ENCODE measurements at regions not wholly inside any gene's neighbourhood (a gene's known extent, or its start where the extent isn't known, plus 50 kb on each side); places are given as distances from the start of the nearest gene placed in this dataset.
"Not testable (repeated sequence)": the region's sequence is repeated elsewhere in the genome, so short reads cannot be mapped to it uniquely, and the experiment has no call there.

DNA sequence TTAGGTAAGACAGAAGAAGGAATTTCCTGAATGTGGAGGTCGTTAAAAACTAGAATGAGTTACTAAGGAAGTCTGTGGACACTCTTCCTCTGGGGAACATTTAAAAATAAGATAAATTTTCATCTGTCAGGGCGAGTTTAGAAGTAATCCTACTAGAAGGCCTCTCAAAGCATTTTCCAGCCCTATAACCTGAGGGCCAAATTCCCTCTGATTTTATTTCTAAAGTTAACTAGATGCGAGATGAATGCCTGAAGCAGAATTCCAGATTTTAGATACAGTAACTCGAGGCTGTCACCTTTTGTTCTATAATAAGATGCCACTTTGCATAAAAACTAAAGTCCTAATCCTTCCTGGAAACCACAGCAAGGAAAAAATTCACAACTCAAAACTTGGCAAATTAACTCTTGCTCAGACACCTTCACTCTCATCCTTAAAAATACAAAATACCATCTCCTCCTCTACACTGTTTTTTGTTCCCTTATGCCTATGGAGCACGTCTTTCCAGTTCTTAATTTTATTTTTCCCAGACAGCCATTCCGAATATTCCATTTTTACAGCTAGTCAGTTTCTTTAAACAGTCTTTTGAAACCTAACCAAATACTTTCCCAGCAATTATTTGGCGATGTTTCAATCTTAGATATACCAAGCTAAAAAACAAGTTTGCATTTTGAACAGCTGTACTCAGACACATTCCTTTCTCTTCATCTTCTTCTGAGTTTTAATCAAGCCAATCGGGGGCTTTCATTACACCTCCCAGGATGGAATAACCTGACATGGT, 420.7 kb upstream of the NFE2L3 start:
- H3K27me3 ChIP-seq (ENCODE audit: control insufficient read depth in 3 of 3, insufficient read depth in 3 of 3, low read length in 3 of 3): no peaks in the 10 kb centered on the region
- peak overlapping the region in 1 of 3 donors; percentile 45 for H3K9ac ChIP-seq (ENCODE audit: low read depth in 1 of 3, low read length in 3 of 3)
- H3K27ac ChIP-seq (ENCODE audit: low read depth, low read length): peak overlapping the region; percentile 13
- H3K4me1 ChIP-seq (ENCODE audit: control insufficient read depth in 3 of 3, insufficient read depth in 3 of 3, low read length in 3 of 3): peaks cover 4 to 16% (median 11%) of the 10 kb centered on the region in 3 donors
- H3K36me3 ChIP-seq (ENCODE audit: control insufficient read depth in 3 of 3, insufficient read depth in 3 of 3, low read length in 3 of 3): no peaks in the 10 kb centered on the region
- no peak overlapping the region for H3K4me3 ChIP-seq (ENCODE audit: low read length in 3 of 3)
- no peaks in the 10 kb centered on the region for H3K9me3 ChIP-seq (ENCODE audit: control insufficient read depth in 3 of 3, low read length in 3 of 3)

DNA sequence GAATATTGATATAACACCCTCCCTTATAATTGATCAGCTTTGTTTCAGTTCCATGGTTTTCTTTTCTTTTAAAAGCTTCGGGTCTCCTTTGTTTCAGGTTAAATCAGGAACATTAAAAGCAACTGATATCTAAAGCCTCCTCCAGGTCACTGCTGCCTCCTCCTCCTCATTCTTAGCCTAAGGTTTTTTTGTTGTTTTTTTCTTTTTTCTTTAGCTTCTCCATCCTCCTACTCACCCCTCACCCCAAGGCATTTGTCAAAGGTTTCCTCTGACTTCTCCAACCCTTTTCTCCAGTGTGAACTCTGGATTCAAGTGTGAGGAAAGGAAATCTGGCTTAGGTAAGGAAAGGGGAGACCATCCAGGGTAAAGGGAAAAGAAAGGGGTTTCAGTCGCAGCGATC, 420.2 kb upstream of the NFE2L3 start:
- H3K9ac ChIP-seq (ENCODE audit: low read depth in 1 of 3, low read length in 3 of 3): no peak overlapping the region
- H3K27me3 ChIP-seq (ENCODE audit: control insufficient read depth in 3 of 3, insufficient read depth in 3 of 3, low read length in 3 of 3): no peaks in the 10 kb centered on the region
- no peak overlapping the region for H3K27ac ChIP-seq (ENCODE audit: low read depth, low read length)
- H3K9me3 ChIP-seq (ENCODE audit: control insufficient read depth in 3 of 3, low read length in 3 of 3): no peaks in the 10 kb centered on the region
- peaks cover 0 to 11% (median 6%) of the 10 kb centered on the region in 3 donors for H3K4me1 ChIP-seq (ENCODE audit: control insufficient read depth in 3 of 3, insufficient read depth in 3 of 3, low read length in 3 of 3)
- no peak overlapping the region for H3K4me3 ChIP-seq (ENCODE audit: low read length in 3 of 3)
- no peaks in the 10 kb centered on the region for H3K36me3 ChIP-seq (ENCODE audit: control insufficient read depth in 3 of 3, insufficient read depth in 3 of 3, low read length in 3 of 3)

DNA sequence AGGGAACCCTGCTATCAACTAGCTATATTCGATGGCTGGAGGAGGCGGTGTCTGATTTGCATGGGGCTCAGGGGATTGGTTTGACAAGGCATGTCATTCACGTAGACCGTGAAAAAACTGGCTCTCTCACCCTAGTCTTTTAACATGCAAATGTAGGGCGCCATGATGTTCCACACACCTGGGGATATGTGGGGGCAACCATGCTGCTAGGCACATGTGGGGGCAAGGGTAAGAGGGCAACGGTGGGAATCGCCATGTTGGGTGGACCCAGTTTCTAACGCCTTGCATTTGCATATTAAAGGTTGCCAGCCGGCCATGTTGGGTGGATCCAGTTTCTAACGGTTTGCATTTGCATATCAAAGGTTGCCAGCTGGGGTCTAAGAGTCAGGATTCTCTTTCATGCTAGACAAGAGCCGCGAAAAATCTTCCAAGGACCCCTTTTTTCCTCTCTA, 419.2 kb upstream of the NFE2L3 start:
- Histone ChIP-seq H3K4me3 (ENCODE audit: low read length in 3 of 3) (no peak overlapping the region), H3K9ac (ENCODE audit: low read depth in 1 of 3, low read length in 3 of 3) (no peak overlapping the region), H3K9me3 (ENCODE audit: control insufficient read depth in 3 of 3, low read length in 3 of 3) (no peaks in the 10 kb centered on the region), H3K4me1 (ENCODE audit: control insufficient read depth in 3 of 3, insufficient read depth in 3 of 3, low read length in 3 of 3) (peaks cover 0 to 6% (median 6%) of the 10 kb centered on the region in 3 donors), H3K27ac (ENCODE audit: low read depth, low read length) (no peak overlapping the region), H3K27me3 (ENCODE audit: control insufficient read depth in 3 of 3, insufficient read depth in 3 of 3, low read length in 3 of 3) (no peaks in the 10 kb centered on the region), H3K36me3 (ENCODE audit: control insufficient read depth in 3 of 3, insufficient read depth in 3 of 3, low read length in 3 of 3) (no peaks in the 10 kb centered on the region)

DNA sequence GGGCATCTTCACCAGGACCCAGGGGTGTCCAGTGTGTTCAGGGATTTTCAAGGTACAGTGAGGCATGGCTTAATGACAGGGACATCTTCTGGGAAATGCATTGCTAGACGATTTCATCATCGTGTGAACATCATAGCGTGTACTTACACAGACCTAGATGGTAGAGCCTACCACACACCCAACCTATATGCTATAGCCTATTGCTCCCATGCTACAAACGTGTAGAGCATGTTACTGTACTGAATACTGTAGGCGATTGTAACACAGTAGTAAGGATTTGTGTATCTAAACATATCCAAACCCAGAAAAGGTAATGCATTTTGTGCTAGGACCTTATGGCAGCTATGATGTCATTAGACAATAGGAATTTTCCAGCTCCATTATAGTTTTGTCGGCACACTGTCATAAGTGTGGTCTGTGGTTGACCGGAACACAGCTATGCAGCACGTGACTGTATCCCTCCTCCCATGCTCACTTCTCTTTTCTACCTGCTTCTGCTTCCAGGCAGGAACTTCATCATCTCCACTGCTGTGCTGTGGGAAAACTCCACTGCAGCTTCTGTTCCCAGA, 416.2 kb upstream of the NFE2L3 start:
- H3K4me1 ChIP-seq (ENCODE audit: control insufficient read depth in 3 of 3, insufficient read depth in 3 of 3, low read length in 3 of 3): peaks cover 0 to 6% (median 6%) of the 10 kb centered on the region in 3 donors
- H3K27me3 ChIP-seq (ENCODE audit: control insufficient read depth in 3 of 3, insufficient read depth in 3 of 3, low read length in 3 of 3): no peaks in the 10 kb centered on the region
- no peak overlapping the region for H3K4me3 ChIP-seq (ENCODE audit: low read length in 3 of 3)
- H3K36me3 ChIP-seq (ENCODE audit: control insufficient read depth in 3 of 3, insufficient read depth in 3 of 3, low read length in 3 of 3): no peaks in the 10 kb centered on the region
- H3K27ac ChIP-seq (ENCODE audit: low read depth, low read length): no peak overlapping the region
- no peaks in the 10 kb centered on the region for H3K9me3 ChIP-seq (ENCODE audit: control insufficient read depth in 3 of 3, low read length in 3 of 3)
- no peak overlapping the region for H3K9ac ChIP-seq (ENCODE audit: low read depth in 1 of 3, low read length in 3 of 3)

DNA sequence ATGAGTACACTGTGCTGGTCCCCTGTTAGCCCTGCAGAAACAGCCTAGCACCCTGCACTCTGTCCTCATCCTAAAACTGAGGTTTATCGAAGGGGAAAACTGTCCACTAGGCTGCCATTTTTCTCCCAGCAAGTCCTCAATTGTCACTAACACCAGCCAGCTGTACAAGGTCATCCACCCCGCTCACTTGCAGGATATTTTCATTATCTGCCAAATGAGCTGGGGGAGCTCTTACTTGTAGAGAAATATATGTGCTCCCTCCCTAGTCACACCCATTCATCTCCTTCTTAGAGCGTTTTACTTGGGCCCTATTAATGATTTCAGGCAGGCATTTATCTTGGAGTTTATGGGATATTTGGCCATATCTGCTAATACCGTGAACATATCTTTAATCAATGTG, 413.5 kb upstream of the NFE2L3 start:
- H3K4me1 ChIP-seq (ENCODE audit: control insufficient read depth in 3 of 3, insufficient read depth in 3 of 3, low read length in 3 of 3): no peaks in the 10 kb centered on the region
- H3K27me3 ChIP-seq (ENCODE audit: control insufficient read depth in 3 of 3, insufficient read depth in 3 of 3, low read length in 3 of 3): no peaks in the 10 kb centered on the region
- no peak overlapping the region for H3K4me3 ChIP-seq (ENCODE audit: low read length in 3 of 3)
- no peak overlapping the region for H3K9ac ChIP-seq (ENCODE audit: low read depth in 1 of 3, low read length in 3 of 3)
- no peaks in the 10 kb centered on the region for H3K9me3 ChIP-seq (ENCODE audit: control insufficient read depth in 3 of 3, low read length in 3 of 3)
- H3K36me3 ChIP-seq (ENCODE audit: control insufficient read depth in 3 of 3, insufficient read depth in 3 of 3, low read length in 3 of 3): no peaks in the 10 kb centered on the region
- no peak overlapping the region for H3K27ac ChIP-seq (ENCODE audit: low read depth, low read length)

DNA sequence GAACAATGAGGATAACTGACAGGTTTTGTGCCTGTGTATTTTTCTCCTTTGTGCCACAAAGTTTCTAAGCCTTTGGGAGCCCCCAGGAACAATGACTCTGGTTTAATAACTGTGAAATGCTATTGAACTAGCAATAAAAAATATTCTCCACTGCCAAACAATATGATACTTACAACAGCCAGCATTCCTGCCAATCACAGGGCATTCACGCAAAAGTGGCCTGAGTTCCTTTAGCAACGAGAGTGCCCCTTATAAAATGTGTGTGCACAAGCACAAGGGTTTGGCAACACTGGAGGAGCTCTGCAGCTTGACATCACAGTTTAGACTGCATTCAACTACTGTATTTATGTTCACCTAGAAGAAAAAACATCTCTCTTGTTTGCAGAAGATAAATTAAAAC, 412.9 kb upstream of the NFE2L3 start:
- Histone ChIP-seq H3K27me3 (ENCODE audit: control insufficient read depth in 3 of 3, insufficient read depth in 3 of 3, low read length in 3 of 3) (no peaks in the 10 kb centered on the region), H3K27ac (ENCODE audit: low read depth, low read length) (no peak overlapping the region), H3K9ac (ENCODE audit: low read depth in 1 of 3, low read length in 3 of 3) (no peak overlapping the region), H3K36me3 (ENCODE audit: control insufficient read depth in 3 of 3, insufficient read depth in 3 of 3, low read length in 3 of 3) (no peaks in the 10 kb centered on the region), H3K4me3 (ENCODE audit: low read length in 3 of 3) (no peak overlapping the region), H3K9me3 (ENCODE audit: control insufficient read depth in 3 of 3, low read length in 3 of 3) (no peaks in the 10 kb centered on the region), H3K4me1 (ENCODE audit: control insufficient read depth in 3 of 3, insufficient read depth in 3 of 3, low read length in 3 of 3) (no peaks in the 10 kb centered on the region)

DNA sequence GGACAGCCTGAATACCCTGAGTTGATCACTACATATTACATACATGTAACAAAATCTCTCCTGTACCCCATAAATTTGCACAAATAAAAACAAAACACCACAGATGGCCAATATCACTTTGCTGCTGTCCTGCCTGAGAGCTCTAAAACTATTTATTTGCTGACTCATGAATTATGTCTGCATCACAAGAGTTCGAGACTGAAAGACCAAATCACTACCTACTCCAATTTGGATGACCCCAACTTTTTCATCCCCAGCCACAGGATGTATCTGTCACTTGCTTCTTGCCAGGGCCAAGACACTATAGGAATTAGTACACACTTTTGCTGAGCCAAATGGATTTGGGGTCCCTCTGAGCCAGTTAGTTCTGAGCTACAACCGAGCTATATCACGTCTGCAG, 409.7 kb upstream of the NFE2L3 start:
- H3K4me3 ChIP-seq (ENCODE audit: low read length in 3 of 3): no peak overlapping the region
- no peak overlapping the region for H3K9ac ChIP-seq (ENCODE audit: low read depth in 1 of 3, low read length in 3 of 3)
- no peaks in the 10 kb centered on the region for H3K9me3 ChIP-seq (ENCODE audit: control insufficient read depth in 3 of 3, low read length in 3 of 3)
- H3K27me3 ChIP-seq (ENCODE audit: control insufficient read depth in 3 of 3, insufficient read depth in 3 of 3, low read length in 3 of 3): no peaks in the 10 kb centered on the region
- no peak overlapping the region for H3K27ac ChIP-seq (ENCODE audit: low read depth, low read length)
- H3K4me1 ChIP-seq (ENCODE audit: control insufficient read depth in 3 of 3, insufficient read depth in 3 of 3, low read length in 3 of 3): no peaks in the 10 kb centered on the region
- H3K36me3 ChIP-seq (ENCODE audit: control insufficient read depth in 3 of 3, insufficient read depth in 3 of 3, low read length in 3 of 3): no peaks in the 10 kb centered on the region

GRCh38 chr7:25743670-25744451, 408.1 kb upstream of the NFE2L3 start:
- not testable (repeated sequence) for H3K4me1 ChIP-seq (ENCODE audit: control insufficient read depth in 3 of 3, insufficient read depth in 3 of 3, low read length in 3 of 3); H3K9me3 ChIP-seq (ENCODE audit: control insufficient read depth in 3 of 3, low read length in 3 of 3); H3K27me3 ChIP-seq (ENCODE audit: control insufficient read depth in 3 of 3, insufficient read depth in 3 of 3, low read length in 3 of 3); H3K9ac ChIP-seq (ENCODE audit: low read depth in 1 of 3, low read length in 3 of 3); H3K36me3 ChIP-seq (ENCODE audit: control insufficient read depth in 3 of 3, insufficient read depth in 3 of 3, low read length in 3 of 3); H3K4me3 ChIP-seq (ENCODE audit: low read length in 3 of 3); H3K27ac ChIP-seq (ENCODE audit: low read depth, low read length)

- peak overlapping the region in 1 of 3 donors; percentile 43 for H3K9ac ChIP-seq (ENCODE audit: low read depth in 1 of 3, low read length in 3 of 3)
Measured at GRCh38 chr7:25750744-25751508, 401.1 kb upstream of the NFE2L3 start.

More at GRCh38 chr7:25750744-25751508, 401.1 kb upstream of the NFE2L3 start:
- H3K4me3 ChIP-seq (ENCODE audit: low read length in 3 of 3): peak overlapping the region in 2 of 3 donors; percentile 4 to 51
- peaks cover 25 to 31% (median 30%) of the 10 kb centered on the region in 3 donors for H3K4me1 ChIP-seq (ENCODE audit: control insufficient read depth in 3 of 3, insufficient read depth in 3 of 3, low read length in 3 of 3)
- H3K9me3 ChIP-seq (ENCODE audit: control insufficient read depth in 3 of 3, low read length in 3 of 3): no peaks in the 10 kb centered on the region
- H3K36me3 ChIP-seq (ENCODE audit: control insufficient read depth in 3 of 3, insufficient read depth in 3 of 3, low read length in 3 of 3): no peaks in the 10 kb centered on the region
- no peaks in the 10 kb centered on the region for H3K27me3 ChIP-seq (ENCODE audit: control insufficient read depth in 3 of 3, insufficient read depth in 3 of 3, low read length in 3 of 3)
- H3K27ac ChIP-seq (ENCODE audit: low read depth, low read length): peak overlapping the region; percentile 9
